GM21390 (cell line): ENCODE measurements at regions not wholly inside any gene's neighbourhood (a gene's known extent, or its start where the extent isn't known, plus 50 kb on each side); places are given as distances from the start of the nearest gene placed in this dataset.
"Not testable (repeated sequence)": the region's sequence is repeated elsewhere in the genome, so short reads cannot be mapped to it uniquely, and the experiment has no call there.

Experiments used
- ATAC-seq: cut with Tn5 transposase; IDR thresholded peaks from one replicate; pipeline ENCODE4 v1.9.1; 2021; ENCODE audit not compliant: unreplicated experiment

DNA sequence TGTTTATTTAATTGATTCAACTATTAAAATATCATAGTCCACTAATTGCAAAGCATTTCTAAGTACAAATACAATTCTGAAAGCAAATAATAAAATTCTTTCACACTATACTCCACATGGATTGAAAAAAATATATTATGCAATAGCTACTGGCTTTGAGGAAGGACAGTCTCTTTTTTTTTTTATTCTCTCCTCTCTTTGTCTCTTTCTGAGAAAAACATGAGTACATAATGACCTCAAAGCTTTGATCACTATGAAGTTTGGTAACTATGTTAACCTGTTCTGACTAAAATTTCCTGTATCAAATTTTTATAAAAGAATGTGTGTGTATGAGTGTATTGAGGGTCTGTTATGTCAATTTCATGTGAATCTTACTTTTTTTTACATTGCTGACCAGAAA is 96.2 kb downstream of the RGS2 start:
- ATAC-seq, result no peak

- no peak for ATAC-seq
Observed at GRCh38 chr1:192906334-192906733, 97.5 kb downstream of the RGS2 start.

DNA sequence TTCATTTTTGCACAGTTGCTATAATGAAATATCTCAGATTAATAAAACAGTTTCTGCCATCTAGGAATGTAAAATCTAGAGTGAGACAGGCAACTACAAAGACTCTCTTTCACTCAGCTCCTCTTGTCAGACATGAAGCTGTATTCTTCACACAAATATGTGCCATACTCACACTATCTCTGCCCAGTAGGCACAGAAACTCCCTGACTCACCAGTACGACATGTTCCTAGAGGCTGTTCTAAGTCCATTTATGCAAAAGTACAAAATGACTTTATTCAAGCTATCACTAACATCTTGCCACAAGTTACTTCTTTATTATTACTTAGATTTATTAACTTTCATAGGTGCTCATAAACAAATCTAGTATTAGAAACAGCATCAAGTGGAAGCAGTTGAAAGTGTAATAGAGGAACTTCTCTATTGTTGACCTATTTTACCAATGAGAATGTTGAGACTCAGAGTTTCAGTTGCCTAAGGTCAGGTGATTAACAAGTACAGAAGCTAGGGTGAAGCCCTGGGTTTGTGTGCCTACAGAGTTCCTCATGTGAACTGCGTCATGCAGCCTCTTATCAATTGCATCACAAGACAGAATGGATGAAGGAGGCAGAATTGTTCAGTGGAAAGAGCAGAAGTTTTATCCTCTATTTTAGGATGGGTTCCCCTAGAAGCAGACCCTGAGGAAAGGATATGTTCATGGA is 98.9 kb downstream of the RGS2 start:
- peak; percentile 59 for ATAC-seq

GRCh38 chr1:192911896-192912656 is 103.2 kb downstream of the RGS2 start:
- not testable (repeated sequence) for ATAC-seq

- no peak for ATAC-seq
Observed at GRCh38 chr1:192913683-192914082, 104.8 kb downstream of the RGS2 start.

- ATAC-seq, result no peak
Observed at GRCh38 chr1:192914092-192914491, 105.3 kb downstream of the RGS2 start.

DNA sequence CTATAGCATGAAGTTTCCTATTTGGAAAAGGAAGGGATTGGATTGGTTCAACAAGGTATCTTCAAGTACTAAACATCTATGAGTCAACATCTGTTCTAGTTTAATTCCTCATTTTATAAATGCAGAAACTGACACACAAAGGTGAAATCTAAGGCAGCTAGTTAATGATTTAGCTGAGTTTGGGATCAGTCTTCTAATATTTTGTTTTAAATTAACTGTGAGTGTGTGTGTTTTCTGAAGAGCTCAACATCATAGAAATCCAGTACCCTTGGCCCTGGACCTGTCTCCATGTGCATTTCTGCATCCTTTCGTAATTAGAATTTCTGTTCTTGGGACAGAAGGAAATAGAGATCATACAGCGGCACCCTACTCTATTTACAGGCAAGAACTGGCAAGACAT is 105.9 kb downstream of the RGS2 start:
- ATAC-seq, result no peak

DNA sequence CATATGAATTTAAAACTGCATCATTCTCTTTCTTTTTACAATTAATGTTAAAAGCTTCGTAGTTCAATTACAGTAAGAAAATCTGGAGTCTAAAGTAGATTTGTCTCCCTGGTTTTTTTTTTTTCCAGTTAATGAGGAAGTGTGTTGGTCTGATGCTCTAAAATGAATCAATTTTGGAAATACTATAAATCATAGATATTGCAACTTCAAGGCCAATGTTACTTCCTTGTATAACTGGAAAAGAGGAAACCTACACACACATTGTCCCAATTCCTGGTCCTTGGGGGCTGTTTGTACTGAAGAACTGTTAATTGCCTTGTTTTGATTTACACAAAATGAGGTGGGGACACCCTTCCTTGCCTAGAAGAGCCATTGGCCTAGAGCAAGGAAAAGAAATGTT is 107.2 kb downstream of the RGS2 start:
- ATAC-seq, result no peak

GRCh38 chr1:192918259-192918658 is 109.4 kb downstream of the RGS2 start:
- ATAC-seq, result no peak

GRCh38 chr1:192920412-192920811 is 111.6 kb downstream of the RGS2 start:
- ATAC-seq, result no peak

GRCh38 chr1:192925609-192926008 is 116.8 kb downstream of the RGS2 start:
- no peak for ATAC-seq

- no peak for ATAC-seq
Observed at GRCh38 chr1:192926736-192927135, 117.9 kb downstream of the RGS2 start.

GRCh38 chr1:192927496-192927895 is 118.7 kb downstream of the RGS2 start:
- ATAC-seq, result no peak

- ATAC-seq, result no peak
Observed at GRCh38 chr1:192929597-192929996, 120.8 kb downstream of the RGS2 start.

DNA sequence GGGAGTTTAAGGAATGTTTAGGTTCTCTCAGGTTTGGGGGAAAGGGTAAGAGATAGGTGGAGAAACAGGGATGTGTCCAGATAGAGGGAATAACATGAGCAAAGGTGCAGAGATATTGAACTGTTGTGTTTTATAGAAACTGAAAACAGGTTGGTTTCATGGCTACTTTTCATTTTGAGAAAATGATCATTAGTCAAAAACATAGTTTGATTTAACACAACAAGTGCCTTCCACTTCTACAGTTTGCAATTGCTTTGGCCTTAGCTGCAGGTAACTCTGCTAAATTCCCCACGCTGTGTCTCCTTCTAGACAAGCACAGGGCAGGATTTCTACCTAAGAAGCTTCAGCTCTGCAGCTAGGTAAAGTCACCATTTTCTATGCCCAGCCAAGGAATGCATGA is 124.9 kb downstream of the RGS2 start:
- ATAC-seq, result peak; percentile 50

GRCh38 chr1:192936313-192937018 is 122.7 kb downstream of the UCHL5 start:
- peak; percentile 44 for ATAC-seq

DNA sequence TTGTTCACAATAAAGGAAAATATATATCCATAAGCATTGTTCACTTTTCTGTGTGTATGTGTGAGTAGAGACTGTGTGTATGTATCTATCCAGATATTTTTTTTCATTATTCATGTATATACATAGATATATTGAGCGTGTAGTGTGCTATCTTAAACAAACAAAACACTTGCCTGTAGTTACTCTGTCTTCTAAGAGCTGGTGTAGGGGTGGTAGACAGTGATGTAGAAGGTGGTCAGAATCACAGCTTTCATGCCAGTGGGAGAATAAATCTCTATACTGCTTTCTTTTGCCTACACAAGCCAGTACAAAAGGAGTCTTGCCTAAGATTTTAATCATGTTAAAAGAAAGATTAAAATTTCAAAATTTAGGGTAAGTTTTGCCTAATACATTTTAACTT is 122.0 kb downstream of the UCHL5 start:
- ATAC-seq, result no peak

DNA sequence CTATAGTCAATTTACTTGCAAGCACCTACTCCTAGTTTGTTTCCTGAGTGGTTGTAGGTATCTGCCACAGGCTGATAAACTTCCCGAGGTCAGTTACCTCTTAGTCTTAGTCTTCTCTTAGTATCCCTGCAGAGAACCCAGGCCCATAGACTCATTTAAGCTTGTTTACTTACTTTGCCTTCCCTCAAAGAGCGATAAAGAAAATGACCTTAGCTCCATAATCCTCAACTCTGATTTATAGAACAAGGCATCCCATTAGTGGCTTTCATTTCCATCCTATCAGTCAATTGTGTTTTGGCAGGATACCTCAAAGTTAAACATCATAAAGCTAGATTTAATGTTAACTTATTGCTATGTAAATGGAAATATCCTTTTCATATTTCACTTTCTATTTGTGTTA is 119.7 kb downstream of the UCHL5 start:
- ATAC-seq, result no peak

GRCh38 chr1:192940658-192941057 is 118.5 kb downstream of the UCHL5 start:
- ATAC-seq, result no peak

DNA sequence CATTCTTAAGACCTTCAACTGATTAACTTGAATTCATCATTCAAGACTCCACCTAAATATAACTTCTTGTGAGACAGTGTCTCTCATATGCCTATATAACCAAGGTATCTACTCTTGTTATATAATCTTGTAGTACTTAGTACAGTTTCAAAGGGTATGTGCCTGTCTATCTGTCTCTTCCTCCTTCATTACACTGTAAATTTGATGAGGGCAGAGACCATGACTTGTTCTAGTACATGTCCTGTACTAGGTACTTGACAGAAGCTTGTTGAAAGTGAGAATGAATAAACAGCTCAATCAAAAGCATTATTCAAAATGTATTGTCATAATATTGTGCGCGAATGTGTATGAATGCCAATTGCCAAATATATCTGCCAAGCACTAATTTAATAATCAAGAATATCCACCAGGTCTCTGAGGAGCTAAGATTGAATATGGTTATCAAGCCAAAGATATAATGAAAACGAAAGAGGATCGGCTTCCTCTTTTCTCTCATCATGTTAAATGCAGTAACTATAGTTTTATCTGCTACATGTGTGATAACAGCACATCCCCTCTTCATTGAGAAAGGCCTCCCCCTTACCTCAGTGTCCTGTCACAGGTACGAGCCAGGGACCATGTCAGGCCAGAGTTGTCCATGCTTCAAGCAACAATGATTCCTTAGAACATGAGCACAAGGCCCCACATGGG is 117.3 kb downstream of the UCHL5 start:
- ATAC-seq, result peak; percentile 87

DNA sequence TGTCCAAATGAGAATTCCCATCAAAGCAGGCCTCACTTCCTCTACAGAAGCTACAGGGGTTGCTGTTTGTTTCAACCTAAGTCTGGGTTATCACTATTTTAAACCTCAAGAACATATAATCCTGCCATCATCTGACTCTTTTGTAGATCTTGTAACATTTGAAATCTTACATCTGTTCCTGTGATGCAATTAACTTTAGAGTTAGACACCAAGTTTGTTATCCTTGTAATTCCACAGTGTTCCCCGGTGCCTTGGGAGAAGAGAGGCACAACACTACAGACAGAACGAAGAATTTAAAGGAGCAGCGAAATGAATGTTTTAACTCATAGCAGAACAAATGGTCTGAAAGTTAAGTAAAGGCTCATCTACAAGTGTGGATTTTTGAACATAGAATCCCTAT is 116.1 kb downstream of the UCHL5 start:
- ATAC-seq, result no peak
